Large intestine (tissue), 3 donors: ENCODE measurements at regions not wholly inside any gene's neighbourhood (a gene's known extent, or its start where the extent isn't known, plus 50 kb on each side); places are given as distances from the start of the nearest gene placed in this dataset.

Source experiments
- DNase-seq, 2 donors: peaks; one replicate each; pipeline versions ENCODE4 v3.0.0 to v3.0.0-alpha.2; 2013
- H3K27ac ChIP-seq: one replicate; pipeline ENCODE4 v1.5.1; 2013; ENCODE audit warnings: low read length
- H3K27me3 ChIP-seq: 2 replicates; pipeline ENCODE4 v1.6.1; 2013; ENCODE audit warnings: low read length; ENCODE audit not compliant: control insufficient read depth, insufficient read depth
- H3K36me3 ChIP-seq: 2 replicates; pipeline ENCODE4 v1.6.1; 2013; ENCODE audit warnings: low read length; ENCODE audit not compliant: control insufficient read depth, insufficient read depth
- H3K4me1 ChIP-seq: one replicate; pipeline ENCODE4 v1.6.1; 2013; ENCODE audit warnings: low read length; ENCODE audit not compliant: control insufficient read depth, insufficient read depth
- H3K4me3 ChIP-seq: one replicate; pipeline ENCODE4 v1.5.1; 2013; ENCODE audit warnings: low read length
- H3K9me3 ChIP-seq: one replicate; pipeline ENCODE4 v1.6.1; 2013; ENCODE audit warnings: mild to moderate bottlenecking, low read depth, low read length, moderate library complexity; ENCODE audit not compliant: control insufficient read depth
- WGBS: methylation state at CpG from one replicate; pipeline ENCODE4 v1.1.5; 2013; ENCODE audit warnings: low lambda C conversion rate; ENCODE audit not compliant: insufficient coverage; 5-methylcytosine and 5-hydroxymethylcytosine counted together

DNA sequence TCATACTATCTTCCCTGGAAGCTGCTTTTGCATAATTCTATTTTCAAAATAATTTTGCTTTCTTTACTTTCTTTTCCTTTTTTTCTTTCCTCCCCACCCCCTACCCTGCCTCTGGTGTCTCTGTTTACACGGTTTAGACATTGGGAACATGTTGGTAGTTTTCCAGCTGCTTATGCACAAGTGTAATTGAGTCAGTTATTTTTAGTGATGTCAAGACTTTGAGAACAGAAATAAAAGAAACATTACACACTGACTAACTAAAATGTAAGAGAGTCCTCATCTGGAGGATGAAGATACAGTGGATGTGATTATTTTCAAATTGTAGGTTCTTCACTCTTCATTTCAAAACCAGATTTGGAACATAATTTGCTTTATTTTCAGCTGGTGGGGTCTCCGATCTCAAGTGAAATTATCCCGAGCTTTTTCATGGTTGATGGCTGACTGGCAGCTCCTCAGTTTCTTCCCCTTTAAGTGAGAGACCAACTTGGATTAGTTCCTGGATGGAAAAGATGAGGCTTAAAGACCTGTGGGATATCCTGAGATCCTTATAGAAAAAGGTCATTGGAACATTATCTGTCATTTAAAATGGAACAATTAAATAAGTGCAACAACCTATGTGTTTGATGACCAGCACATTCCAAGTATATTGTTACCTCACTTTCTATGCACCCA lies 154.4 kb upstream of the ZNF462 start:
- H3K4me1 ChIP-seq, result no peaks in the 10 kb centered on the region
- 40% methylated on average over 1 of the region's 3 CpGs for WGBS

GRCh38 chr9:106712279-106712678 lies 150.7 kb upstream of the ZNF462 start:
- DNase-seq, result no peak
- no peaks in the 10 kb centered on the region for H3K4me1 ChIP-seq
- no peaks in the 10 kb centered on the region for H3K36me3 ChIP-seq
- H3K4me3 ChIP-seq, result no peak overlapping the region
- H3K9me3 ChIP-seq, result no peaks in the 10 kb centered on the region
- no peaks in the 10 kb centered on the region for H3K27me3 ChIP-seq
- 100% methylated on average over 2 of the region's 4 CpGs for WGBS
- no peak overlapping the region for H3K27ac ChIP-seq

More for the DNA sequence above, 154.4 kb upstream of the ZNF462 start:
- no peak overlapping the region for H3K4me3 ChIP-seq
- no peaks in the 10 kb centered on the region for H3K36me3 ChIP-seq
- H3K9me3 ChIP-seq, result no peaks in the 10 kb centered on the region
- H3K27ac ChIP-seq, result no peak overlapping the region
- no peaks in the 10 kb centered on the region for H3K27me3 ChIP-seq
- DNase-seq, result no peak

GRCh38 chr9:106713206-106713605 lies 149.8 kb upstream of the ZNF462 start:
- no peak for DNase-seq
- H3K36me3 ChIP-seq, result no peaks in the 10 kb centered on the region
- H3K27ac ChIP-seq, result no peak overlapping the region
- no peaks in the 10 kb centered on the region for H3K27me3 ChIP-seq
- H3K4me3 ChIP-seq, result no peak overlapping the region
- no peaks in the 10 kb centered on the region for H3K4me1 ChIP-seq
- WGBS, result 100% methylated on average over 3 of the region's 3 CpGs
- no peaks in the 10 kb centered on the region for H3K9me3 ChIP-seq

DNA sequence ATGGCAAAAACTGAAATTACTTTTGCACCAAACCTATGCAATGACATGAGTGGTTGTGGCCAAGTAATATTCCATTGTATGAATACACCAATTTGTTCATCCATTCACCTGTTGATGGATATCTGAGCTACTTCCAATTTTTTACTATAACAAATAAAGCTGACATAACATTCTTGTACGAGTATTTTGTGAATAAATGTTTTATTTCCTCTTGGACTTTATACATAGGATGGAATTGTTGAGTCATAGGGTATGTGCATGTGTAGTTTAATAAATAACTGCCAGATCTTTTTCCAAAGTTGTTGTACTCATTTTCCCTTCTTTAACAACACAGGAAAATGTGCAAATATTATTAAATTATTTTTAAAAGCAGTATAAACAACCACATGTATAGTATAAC lies 146.1 kb upstream of the ZNF462 start:
- 0% methylated on average over 1 of the region's 1 CpG for WGBS
- H3K27ac ChIP-seq, result no peak overlapping the region
- DNase-seq, result peak in 1 of 2 donors; percentile 11
- no peaks in the 10 kb centered on the region for H3K36me3 ChIP-seq
- no peak overlapping the region for H3K4me3 ChIP-seq
- H3K4me1 ChIP-seq, result no peaks in the 10 kb centered on the region
- no peaks in the 10 kb centered on the region for H3K27me3 ChIP-seq
- H3K9me3 ChIP-seq, result no peaks in the 10 kb centered on the region

GRCh38 chr9:106717686-106718085 lies 145.3 kb upstream of the ZNF462 start:
- peak in 1 of 2 donors; percentile 14 for DNase-seq
- no peaks in the 10 kb centered on the region for H3K36me3 ChIP-seq
- no peak overlapping the region for H3K27ac ChIP-seq
- H3K4me3 ChIP-seq, result no peak overlapping the region
- no peaks in the 10 kb centered on the region for H3K4me1 ChIP-seq
- H3K9me3 ChIP-seq, result no peaks in the 10 kb centered on the region
- WGBS, result no CpG with 5 or more reads among the region's 2 CpGs
- no peaks in the 10 kb centered on the region for H3K27me3 ChIP-seq

DNA sequence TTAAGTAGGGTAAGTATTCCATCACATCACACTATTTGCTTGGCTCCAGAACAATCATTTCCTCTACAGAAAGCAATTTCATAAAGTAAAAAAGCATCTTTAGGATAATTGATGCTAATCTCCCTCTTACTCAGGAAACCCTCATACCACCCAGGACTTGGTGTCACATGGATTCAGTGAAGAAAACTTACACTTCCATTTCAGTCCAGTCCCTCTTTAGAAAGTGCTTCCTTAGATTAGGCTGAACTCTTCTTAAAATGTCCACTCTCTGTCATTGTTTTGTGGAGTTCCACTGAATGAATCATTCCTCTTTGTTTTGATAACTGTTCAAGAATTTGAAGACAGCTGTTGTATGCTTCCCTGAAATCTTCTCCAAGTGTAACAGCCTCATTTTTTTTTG lies 144.0 kb upstream of the ZNF462 start:
- no peaks in the 10 kb centered on the region for H3K9me3 ChIP-seq
- H3K4me1 ChIP-seq, result no peaks in the 10 kb centered on the region
- no peaks in the 10 kb centered on the region for H3K27me3 ChIP-seq
- H3K36me3 ChIP-seq, result no peaks in the 10 kb centered on the region
- no peak overlapping the region for H3K4me3 ChIP-seq
- no peak for DNase-seq
- no peak overlapping the region for H3K27ac ChIP-seq

- Histone ChIP-seq H3K4me1 (no peaks in the 10 kb centered on the region), H3K36me3 (no peaks in the 10 kb centered on the region), H3K4me3 (no peak overlapping the region), H3K9me3 (no peaks in the 10 kb centered on the region), H3K27me3 (no peaks in the 10 kb centered on the region), H3K27ac (no peak overlapping the region)
- DNase-seq, result no peak
- no CpG with 5 or more reads among the region's 4 CpGs for WGBS
Observed at GRCh38 chr9:106722051-106722753, 140.8 kb upstream of the ZNF462 start.

GRCh38 chr9:106723926-106724325 lies 139.0 kb upstream of the ZNF462 start:
- H3K27ac ChIP-seq, result no peak overlapping the region
- no peaks in the 10 kb centered on the region for H3K27me3 ChIP-seq
- DNase-seq, result no peak
- no peak overlapping the region for H3K4me3 ChIP-seq
- no peaks in the 10 kb centered on the region for H3K4me1 ChIP-seq
- no peaks in the 10 kb centered on the region for H3K36me3 ChIP-seq
- H3K9me3 ChIP-seq, result no peaks in the 10 kb centered on the region

DNA sequence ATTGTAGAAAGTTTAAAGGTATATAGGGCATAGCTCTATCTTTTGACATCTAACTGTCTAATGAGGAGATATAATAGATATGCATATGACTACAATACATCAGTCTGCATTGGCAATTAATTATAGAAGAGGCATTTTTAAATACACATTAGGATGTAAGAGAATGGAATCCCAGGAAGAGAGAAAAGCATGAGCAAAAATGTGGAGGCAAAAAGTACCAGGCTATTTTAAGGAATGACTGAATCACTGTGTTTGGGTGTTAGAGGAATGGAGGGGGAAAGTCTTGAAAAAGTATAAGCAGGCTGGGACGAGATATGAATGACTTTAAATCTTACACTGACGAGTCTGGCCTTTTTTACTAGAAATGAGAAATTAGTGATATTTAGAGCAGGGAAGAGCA lies 138.4 kb upstream of the ZNF462 start:
- 100% methylated on average over 2 of the region's 2 CpGs for WGBS
- Histone ChIP-seq H3K27me3 (no peaks in the 10 kb centered on the region), H3K36me3 (no peaks in the 10 kb centered on the region), H3K4me3 (no peak overlapping the region), H3K4me1 (no peaks in the 10 kb centered on the region), H3K27ac (no peak overlapping the region), H3K9me3 (no peaks in the 10 kb centered on the region)
- no peak for DNase-seq

GRCh38 chr9:106726070-106726815 lies 136.7 kb upstream of the ZNF462 start:
- H3K27ac ChIP-seq, result no peak overlapping the region
- no peaks in the 10 kb centered on the region for H3K9me3 ChIP-seq
- no peak overlapping the region for H3K4me3 ChIP-seq
- 100% methylated on average over 1 of the region's 5 CpGs for WGBS
- H3K4me1 ChIP-seq, result no peaks in the 10 kb centered on the region
- no peak for DNase-seq
- no peaks in the 10 kb centered on the region for H3K27me3 ChIP-seq
- no peaks in the 10 kb centered on the region for H3K36me3 ChIP-seq
